H1 (cell line): ENCODE measurements at regions not wholly inside any gene's neighbourhood (a gene's known extent, or its start where the extent isn't known, plus 50 kb on each side); places are given as distances from the start of the nearest gene placed in this dataset.

ENCODE experiments used
- CTCF ChIA-PET: fragments of 300-600 bp; sonication (Branson Sonifier 250); formaldehyde crosslinking; loops from one replicate; lab custom pipeline; 2021; ENCODE audit not compliant: partially characterized antibody; lab: Charles Lee
- POLR2A ChIA-PET: fragments of 300-600 bp; sonication (Branson Sonifier 250); formaldehyde crosslinking; loops from one replicate; lab custom pipeline; 2021; ENCODE audit warnings: inconsistent platforms; ENCODE audit not compliant: partially characterized antibody; lab: Charles Lee
- DNase-seq, 2 experiments: peaks; one replicate each; pipeline versions ENCODE4 v3.0.0 to v3.0.0-alpha.2; 2010 to 2022; ENCODE audit warnings: low spot score in 2 of 2, low read depth in 1 of 2, mixed read lengths in 1 of 2
- FAIRE-seq: peaks from 2 replicates; lab custom pipeline; 2011; peaks lifted over from hg19 to GRCh38; lab: Jason Lieb, UNC
- H2AFZ ChIP-seq: 2 replicates; pipeline ENCODE4 v1.8.1; 2012; ENCODE audit warnings: low read length, inconsistent platforms
- H2AK5ac ChIP-seq: 2 replicates; pipeline ENCODE4 v1.6.1; 2013; ENCODE audit warnings: low read depth, low read length
- H2BK120ac ChIP-seq: replicated peaks from 2 replicates; pipeline ENCODE3; 2013; ENCODE audit warnings: low read depth, low read length, inconsistent platforms
- H2BK12ac ChIP-seq: 2 replicates; pipeline ENCODE4 v1.6.1; 2013; ENCODE audit warnings: low read depth, low read length
- H2BK15ac ChIP-seq: 2 replicates; pipeline ENCODE4 v1.6.1; 2013; ENCODE audit warnings: low read length
- H2BK20ac ChIP-seq: 2 replicates; pipeline ENCODE4 v1.6.1; 2013; ENCODE audit warnings: low read length
- H2BK5ac ChIP-seq: 2 replicates; pipeline ENCODE4 v1.6.1; 2013; ENCODE audit warnings: low read depth, low read length
- H3K14ac ChIP-seq: 2 replicates; pipeline ENCODE4 v1.6.1; 2013; ENCODE audit warnings: inconsistent platforms; ENCODE audit not compliant: insufficient read length
- H3K18ac ChIP-seq: 2 replicates; pipeline ENCODE4 v1.6.1; 2013; ENCODE audit warnings: low read length; ENCODE audit errors: extremely low read depth
- H3K23ac ChIP-seq: 2 replicates; pipeline ENCODE4 v1.6.1; 2013; ENCODE audit warnings: inconsistent platforms; ENCODE audit not compliant: insufficient read length
- H3K23me2 ChIP-seq: 2 replicates; pipeline ENCODE4 v1.6.1; 2013; ENCODE audit warnings: low read depth, low read length
- H3K27ac ChIP-seq: 2 replicates; pipeline ENCODE4 v1.6.1; 2011; ENCODE audit warnings: low read depth, low read length, inconsistent platforms
- H3K27me3 ChIP-seq, 4 experiments: replicated peaks in 1 of 4; 1 replicate in 1 of 4; 2 replicates in 3 of 4; pipeline versions ENCODE4 v1.6.1 to v1.8.1; 2011 to 2013; ENCODE audit warnings: low read length in 3 of 4, mild to moderate bottlenecking in 3 of 4, inconsistent platforms in 2 of 4, mixed read lengths in 2 of 4, moderate library complexity in 1 of 4; ENCODE audit not compliant: control insufficient read depth in 3 of 4, insufficient read depth in 3 of 4; ENCODE audit errors: extremely low read depth in 1 of 4
- H3K36me3 ChIP-seq, 4 experiments: 2 replicates each; pipeline versions ENCODE4 v1.6.1 to v1.8.1; 2011 to 2013; ENCODE audit warnings: mild to moderate bottlenecking in 4 of 4, low read length in 3 of 4, moderate library complexity in 2 of 4, control low read depth in 1 of 4, inconsistent platforms in 1 of 4; ENCODE audit not compliant: insufficient read depth in 4 of 4, control insufficient read depth in 2 of 4
- H3K4ac ChIP-seq: replicated peaks from 2 replicates; pipeline ENCODE3; 2013; ENCODE audit warnings: low read length, low read depth, mixed read lengths, inconsistent platforms; ENCODE audit not compliant: insufficient read length
- H3K4me1 ChIP-seq, 4 experiments: replicated peaks in 1 of 4; 1 replicate in 1 of 4; 2 replicates in 3 of 4; pipeline versions ENCODE4 v1.6.1 to v1.8.1; 2011 to 2013; ENCODE audit warnings: low read length in 3 of 4, inconsistent platforms in 2 of 4, mixed read lengths in 1 of 4; ENCODE audit not compliant: insufficient read depth in 4 of 4, control insufficient read depth in 3 of 4
- H3K4me2 ChIP-seq, 2 experiments: 2 replicates each; pipeline versions ENCODE4 v1.6.1 to v1.8.1; 2011 to 2013; ENCODE audit warnings: low read depth in 2 of 2, low read length in 2 of 2, control low read depth in 1 of 2, inconsistent platforms in 1 of 2, mild to moderate bottlenecking in 1 of 2; ENCODE audit not compliant: insufficient read depth in 1 of 2
- H3K4me3 ChIP-seq, 4 experiments: fragments of 200-600, 300-600 bp in 1 of 4; sonication (generic), shearing (Covaris generic), sonication (Bioruptor Twin) in 1 of 4; 2 replicates each; pipeline versions ENCODE4 v1.5.1 to v1.8.1; 2011 to 2016; ENCODE audit warnings: low read length in 4 of 4, low read depth in 3 of 4, control low read depth in 2 of 4, inconsistent platforms in 2 of 4, mild to moderate bottlenecking in 2 of 4, mixed read lengths in 1 of 4, moderate library complexity in 1 of 4; ENCODE audit not compliant: insufficient read depth in 2 of 4; ENCODE audit errors: extremely low read depth in 1 of 4
- H3K56ac ChIP-seq: replicated peaks from 2 replicates; pipeline ENCODE3; 2013; ENCODE audit warnings: low read depth, mild to moderate bottlenecking, mixed read lengths, low read length, inconsistent platforms; ENCODE audit not compliant: insufficient read length
- H3K79me1 ChIP-seq: 2 replicates; pipeline ENCODE4 v1.6.1; 2013; ENCODE audit warnings: low read depth, low read length, control low read depth
- H3K79me2 ChIP-seq, 2 experiments: 2 replicates each; pipeline versions ENCODE4 v1.6.1 to v1.8.1; 2012 to 2013; ENCODE audit warnings: low read length in 2 of 2, mild to moderate bottlenecking in 2 of 2, inconsistent platforms in 1 of 2; ENCODE audit not compliant: insufficient read depth in 2 of 2, control insufficient read depth in 1 of 2
- H3K9ac ChIP-seq, 4 experiments: replicated peaks in 1 of 4; 1 replicate in 1 of 4; 2 replicates in 3 of 4; pipeline versions ENCODE4 v1.6.1 to v1.8.1; 2011 to 2013; ENCODE audit warnings: low read depth in 3 of 4, low read length in 3 of 4, control low read depth in 2 of 4, mild to moderate bottlenecking in 2 of 4, moderate library complexity in 2 of 4, inconsistent platforms in 1 of 4; ENCODE audit errors: extremely low read depth in 1 of 4
- H3K9me3 ChIP-seq, 2 experiments: 2 replicates each; pipeline versions ENCODE4 v1.6.1 to v1.8.1; 2012 to 2013; ENCODE audit warnings: mild to moderate bottlenecking in 2 of 2, moderate library complexity in 2 of 2, control low read depth in 1 of 2, inconsistent platforms in 1 of 2, low read depth in 1 of 2, low read length in 1 of 2, mixed read lengths in 1 of 2; ENCODE audit not compliant: insufficient read depth in 2 of 2
- H4K20me1 ChIP-seq, 2 experiments: replicated peaks in 1 of 2; 2 replicates each; pipeline versions ENCODE3 to v1.8.1; 2011 to 2013; ENCODE audit warnings: inconsistent platforms in 2 of 2, low read length in 2 of 2, mild to moderate bottlenecking in 1 of 2; ENCODE audit not compliant: insufficient read depth in 2 of 2, control insufficient read depth in 1 of 2
- H4K5ac ChIP-seq: 2 replicates; pipeline ENCODE4 v1.6.1; 2013; ENCODE audit warnings: low read length, low read depth, mixed read lengths, inconsistent platforms; ENCODE audit not compliant: insufficient read length
- H4K8ac ChIP-seq: 2 replicates; pipeline ENCODE4 v1.8.0; 2013; ENCODE audit warnings: mild to moderate bottlenecking, moderate library complexity, low read length, inconsistent platforms; ENCODE audit not compliant: insufficient read depth; ENCODE audit errors: extremely low read depth
- H4K91ac ChIP-seq: replicated peaks from 2 replicates; pipeline ENCODE3; 2013; ENCODE audit warnings: low read length, mixed read lengths, inconsistent platforms; ENCODE audit not compliant: insufficient read length
- POLR2A ChIP-seq, 2 experiments: IDR thresholded peaks; 1 replicate in 1 of 2; 2 replicates in 1 of 2; pipeline ENCODE4 v1.6.1; 2011; ENCODE audit warnings: low read depth in 2 of 2, low read length in 2 of 2, mild to moderate bottlenecking in 2 of 2; ENCODE audit errors: control extremely low read depth in 1 of 2
- SIRT6 ChIP-seq: IDR thresholded peaks from one replicate; pipeline ENCODE4 v1.7.1; 2012; ENCODE audit warnings: low read length, inconsistent platforms
- TCF12 ChIP-seq: IDR thresholded peaks from 2 replicates; pipeline ENCODE4 v1.6.1; 2011; ENCODE audit warnings: low read depth, mild to moderate bottlenecking, low read length
- WGBS, 2 experiments: shearing (Covaris generic) in 1 of 2; methylation state at CpG; one replicate each; pipeline versions ENCODE4 v1.1.6 to v1.1.7; 2013 to 2015; ENCODE audit warnings: low lambda C conversion rate in 2 of 2, mixed read lengths in 2 of 2, inconsistent platforms in 1 of 2, low coverage in 1 of 2, missing lambda C conversion rate in 1 of 2; ENCODE audit not compliant: insufficient replicate concordance in 2 of 2, insufficient coverage in 1 of 2, insufficient read length in 1 of 2; ENCODE audit errors: extremely low coverage in 1 of 2, missing lambda C conversion rate in 1 of 2; 5-methylcytosine and 5-hydroxymethylcytosine counted together

DNA sequence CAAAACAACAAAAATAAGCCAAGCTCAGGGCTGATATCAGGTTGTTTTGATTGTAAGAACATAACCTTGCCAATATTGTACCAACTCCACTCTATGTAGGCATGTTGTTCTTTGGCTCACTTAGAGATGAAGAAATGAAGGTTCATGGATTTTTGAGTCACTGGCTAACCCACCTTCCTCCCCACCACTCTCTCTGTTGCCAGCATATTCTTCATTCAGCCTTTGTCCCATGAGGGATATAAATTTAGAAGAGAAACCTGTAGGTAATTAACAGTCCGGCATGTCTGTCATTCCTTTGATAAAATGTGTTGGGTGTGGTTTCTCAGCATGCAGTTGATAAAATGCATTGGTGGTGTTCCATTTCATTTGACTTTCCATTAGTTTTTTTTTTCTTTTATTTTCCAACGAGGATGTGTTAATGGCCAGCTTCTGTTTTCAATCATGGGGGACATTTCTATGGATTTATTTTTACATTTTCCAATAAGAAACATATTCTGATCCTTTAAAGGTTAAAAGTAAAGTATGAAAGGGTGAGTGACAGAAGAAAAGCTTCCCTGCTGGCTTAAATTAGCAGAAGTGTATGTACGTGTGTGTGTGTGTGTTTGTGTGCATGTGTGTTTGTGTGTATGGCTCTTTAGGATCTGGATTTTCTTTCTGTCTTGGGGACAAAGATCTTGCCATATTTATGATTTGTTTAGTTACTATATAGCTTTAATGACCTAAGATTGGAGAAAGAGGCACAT, 166.2 kb upstream of the KCNJ16 start:
- peaks cover 0 to under 1% (median 0%) of the 10 kb centered on the region in 4 experiments; a peak in 1 of 7 replicates for H3K4me1 ChIP-seq
- CTCF ChIA-PET: interaction anchor here (0.6 kb wide), 2 partner anchors 22 to 290 kb away, joined by 3 read pairs; no protein-coding TSS in a partner anchor
- no peak overlapping the region for H2AK5ac ChIP-seq
- H3K27ac ChIP-seq: no peak overlapping the region
- H3K4ac ChIP-seq: no peak overlapping the region
- H3K27me3 ChIP-seq: no peaks in the 10 kb centered on the region
- H3K9me3 ChIP-seq: no peaks in the 10 kb centered on the region
- no peaks in the 10 kb centered on the region for H3K79me1 ChIP-seq
- H4K20me1 ChIP-seq: no peaks in the 10 kb centered on the region
- POLR2A ChIA-PET: no interaction called here
- no peak overlapping the region for H2AFZ ChIP-seq
- no peak overlapping the region for H3K18ac ChIP-seq
- H3K79me2 ChIP-seq: no peaks in the 10 kb centered on the region
- H3K4me3 ChIP-seq: no peak overlapping the region
- no peak overlapping the region for H2BK15ac ChIP-seq
- H4K5ac ChIP-seq: no peak overlapping the region
- TF ChIP-seq TCF12 (no peak), SIRT6 (no peak), POLR2A (IDR thresholded peaks at IDR 0.05; ENCODE audit: control extremely low read depth in 1 of 2, low read depth in 2 of 2, low read length in 2 of 2) (no peak)
- TF ChIP-seq, all 59 proteins: peak for 0
- no peak overlapping the region for H4K8ac ChIP-seq
- DNase-seq: no peak
- H3K23me2 ChIP-seq: no peaks in the 10 kb centered on the region
- H2BK12ac ChIP-seq: no peak overlapping the region
- no peak overlapping the region for H2BK5ac ChIP-seq
- no peaks in the 10 kb centered on the region for H3K36me3 ChIP-seq
- FAIRE-seq: no peak
- no peak overlapping the region for H3K23ac ChIP-seq
- no peak overlapping the region for H2BK20ac ChIP-seq
- H3K4me2 ChIP-seq: no peak overlapping the region
- 83% methylated on average over 3 of the region's 3 CpGs; no CpG with 5 or more reads in 1 of the 2 experiments for WGBS, 2 experiments
- H2BK120ac ChIP-seq: no peak overlapping the region
- H3K9ac ChIP-seq: peak overlapping the region in 1 of 4 experiments; percentile 34; a peak in 1 of 7 replicates
- no peak overlapping the region for H3K14ac ChIP-seq
- no peak overlapping the region for H4K91ac ChIP-seq
- H3K56ac ChIP-seq: no peak overlapping the region
